ENCODE measurements at regions not wholly inside any gene's neighbourhood (a gene's known extent, or its start where the extent isn't known, plus 50 kb on each side); places are given as distances from the start of the nearest gene placed in this dataset.

DNA sequence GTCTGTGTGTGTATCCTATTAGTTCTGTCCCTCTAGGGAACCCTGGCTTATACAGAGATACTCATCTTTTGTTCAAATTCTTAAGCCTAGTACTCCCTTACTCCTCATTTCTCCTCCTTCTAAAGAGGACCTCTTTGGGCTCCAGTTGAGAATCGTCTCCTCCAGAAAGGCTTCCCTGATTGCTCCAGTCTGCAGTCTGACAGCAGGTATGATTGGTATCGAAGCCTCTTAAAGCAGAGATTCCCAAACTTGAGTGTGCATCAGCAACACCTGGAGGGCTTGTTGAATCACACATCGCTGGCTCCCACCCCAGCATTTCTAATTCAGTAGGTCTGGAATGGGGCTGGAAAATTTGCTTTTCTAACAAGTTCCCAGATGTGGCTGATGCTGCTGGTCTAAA, 60.9 kb upstream of the NMNAT3 start:
- H3K79me2 ChIP-seq (ENCODE audit: insufficient read depth, low read length), result no peaks in the 10 kb centered on the region
- CTCF ChIA-PET, result no interaction called here
- H3K27me3 ChIP-seq (ENCODE audit: insufficient read depth, low read length), result peaks cover 63% of the 10 kb centered on the region
- POLR2A ChIA-PET, result no interaction called here
- H3K9me3 ChIP-seq (ENCODE audit: control insufficient read depth in 1 of 2, insufficient read depth in 1 of 2, low read depth in 1 of 2, low read length in 2 of 2), result no peaks in the 10 kb centered on the region
- intact Hi-C loops (cut with micrococcal nuclease), result no loop called here
- no peak overlapping the region for H3K4me3 ChIP-seq (replicated peaks in 1 of 2; ENCODE audit: low read depth in 1 of 2, low read length in 2 of 2)
- H3K4me1 ChIP-seq (ENCODE audit: control insufficient read depth in 1 of 2, insufficient read depth in 2 of 2, low read length in 2 of 2), result no peaks in the 10 kb centered on the region
- no peaks in the 10 kb centered on the region for H3K9me2 ChIP-seq (ENCODE audit: insufficient read depth)
- no peaks in the 10 kb centered on the region for H3K36me3 ChIP-seq (ENCODE audit: control insufficient read depth in 1 of 2, insufficient read depth in 2 of 2, low read length in 2 of 2)
- H2AFZ ChIP-seq (ENCODE audit: low read depth, low read length, poor library complexity, severe bottlenecking), result no peak overlapping the region
- BruUV-seq (replicated peaks), result no TSS peak
- no peak overlapping the region for H3K9ac ChIP-seq (ENCODE audit: low read length)
- no peak for DNase-seq (ENCODE audit: low read depth, low spot score)
- H3K4me2 ChIP-seq (ENCODE audit: low read length), result no peak overlapping the region
- no peak for ATAC-seq
- RAD21 ChIA-PET (ENCODE audit: low non-redundant PET in 1 of 2, low total read pairs in 2 of 2, uncharacterized antibody in 2 of 2, unreplicated experiment in 2 of 2), result no interaction called here
- TF ChIP-seq FOSL1 (IDR thresholded peaks at IDR 0.05; ENCODE audit: low read depth) (no peak), SRF (IDR thresholded peaks at IDR 0.05; ENCODE audit: low read depth) (no peak), RAD21 (IDR thresholded peaks at IDR 0.05; ENCODE audit: low read depth) (no peak), ELF1 (IDR thresholded peaks at IDR 0.05; ENCODE audit: borderline replicate concordance, low read depth) (no peak), POLR2AphosphoS5 (IDR thresholded peaks at IDR 0.05; ENCODE audit: low read depth, low read length) (no peak), EZH2 (IDR thresholded peaks at IDR 0.05) (no peak), ZFX (IDR thresholded peaks at IDR 0.05) (no peak), EGR1 (IDR thresholded peaks at IDR 0.05; ENCODE audit: low read depth) (no peak), YY1 (IDR thresholded peaks at IDR 0.05; ENCODE audit: extremely low read depth, insufficient replicate concordance, low read depth, low read length) (no peak), JUND (IDR thresholded peaks at IDR 0.05) (no peak), TCF7L2 (IDR thresholded peaks at IDR 0.05; ENCODE audit: borderline replicate concordance, extremely low read depth, insufficient read depth, insufficient read length) (no peak)
- TF ChIP-seq, protein P1, sequence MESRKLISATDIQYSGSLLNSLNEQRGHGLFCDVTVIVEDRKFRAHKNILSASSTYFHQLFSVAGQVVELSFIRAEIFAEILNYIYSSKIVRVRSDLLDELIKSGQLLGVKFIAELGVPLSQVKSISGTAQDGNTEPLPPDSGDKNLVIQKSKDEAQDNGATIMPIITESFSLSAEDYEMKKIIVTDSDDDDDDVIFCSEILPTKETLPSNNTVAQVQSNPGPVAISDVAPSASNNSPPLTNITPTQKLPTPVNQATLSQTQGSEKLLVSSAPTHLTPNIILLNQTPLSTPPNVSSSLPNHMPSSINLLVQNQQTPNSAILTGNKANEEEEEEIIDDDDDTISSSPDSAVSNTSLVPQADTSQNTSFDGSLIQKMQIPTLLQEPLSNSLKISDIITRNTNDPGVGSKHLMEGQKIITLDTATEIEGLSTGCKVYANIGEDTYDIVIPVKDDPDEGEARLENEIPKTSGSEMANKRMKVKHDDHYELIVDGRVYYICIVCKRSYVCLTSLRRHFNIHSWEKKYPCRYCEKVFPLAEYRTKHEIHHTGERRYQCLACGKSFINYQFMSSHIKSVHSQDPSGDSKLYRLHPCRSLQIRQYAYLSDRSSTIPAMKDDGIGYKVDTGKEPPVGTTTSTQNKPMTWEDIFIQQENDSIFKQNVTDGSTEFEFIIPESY (IDR thresholded peaks at IDR 0.05; ENCODE audit: extremely low read depth, insufficient replicate concordance, low read length), result no peak
- TF ChIP-seq, protein P2, sequence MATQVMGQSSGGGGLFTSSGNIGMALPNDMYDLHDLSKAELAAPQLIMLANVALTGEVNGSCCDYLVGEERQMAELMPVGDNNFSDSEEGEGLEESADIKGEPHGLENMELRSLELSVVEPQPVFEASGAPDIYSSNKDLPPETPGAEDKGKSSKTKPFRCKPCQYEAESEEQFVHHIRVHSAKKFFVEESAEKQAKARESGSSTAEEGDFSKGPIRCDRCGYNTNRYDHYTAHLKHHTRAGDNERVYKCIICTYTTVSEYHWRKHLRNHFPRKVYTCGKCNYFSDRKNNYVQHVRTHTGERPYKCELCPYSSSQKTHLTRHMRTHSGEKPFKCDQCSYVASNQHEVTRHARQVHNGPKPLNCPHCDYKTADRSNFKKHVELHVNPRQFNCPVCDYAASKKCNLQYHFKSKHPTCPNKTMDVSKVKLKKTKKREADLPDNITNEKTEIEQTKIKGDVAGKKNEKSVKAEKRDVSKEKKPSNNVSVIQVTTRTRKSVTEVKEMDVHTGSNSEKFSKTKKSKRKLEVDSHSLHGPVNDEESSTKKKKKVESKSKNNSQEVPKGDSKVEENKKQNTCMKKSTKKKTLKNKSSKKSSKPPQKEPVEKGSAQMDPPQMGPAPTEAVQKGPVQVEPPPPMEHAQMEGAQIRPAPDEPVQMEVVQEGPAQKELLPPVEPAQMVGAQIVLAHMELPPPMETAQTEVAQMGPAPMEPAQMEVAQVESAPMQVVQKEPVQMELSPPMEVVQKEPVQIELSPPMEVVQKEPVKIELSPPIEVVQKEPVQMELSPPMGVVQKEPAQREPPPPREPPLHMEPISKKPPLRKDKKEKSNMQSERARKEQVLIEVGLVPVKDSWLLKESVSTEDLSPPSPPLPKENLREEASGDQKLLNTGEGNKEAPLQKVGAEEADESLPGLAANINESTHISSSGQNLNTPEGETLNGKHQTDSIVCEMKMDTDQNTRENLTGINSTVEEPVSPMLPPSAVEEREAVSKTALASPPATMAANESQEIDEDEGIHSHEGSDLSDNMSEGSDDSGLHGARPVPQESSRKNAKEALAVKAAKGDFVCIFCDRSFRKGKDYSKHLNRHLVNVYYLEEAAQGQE (IDR thresholded peaks at IDR 0.05; ENCODE audit: low read depth), result no peak
- TF ChIP-seq, protein P3, sequence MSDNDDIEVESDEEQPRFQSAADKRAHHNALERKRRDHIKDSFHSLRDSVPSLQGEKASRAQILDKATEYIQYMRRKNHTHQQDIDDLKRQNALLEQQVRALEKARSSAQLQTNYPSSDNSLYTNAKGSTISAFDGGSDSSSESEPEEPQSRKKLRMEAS (IDR thresholded peaks at IDR 0.05), result no peak
- H3K27ac ChIP-seq (ENCODE audit: low read depth, low read length), result no peak overlapping the region
- H4K20me1 ChIP-seq (ENCODE audit: insufficient read depth), result no peaks in the 10 kb centered on the region; the same call in 1 of the 2 replicates

Measured in HCT116 (cell line).